GM13977 (cell line): ENCODE measurements at regions not wholly inside any gene's neighbourhood (a gene's known extent, or its start where the extent isn't known, plus 50 kb on each side); places are given as distances from the start of the nearest gene placed in this dataset.

Source experiments
- DNase-seq: peaks from one replicate; pipeline ENCODE4 v3.0.0; 2012; ENCODE audit warnings: low spot score
- CTCF ChIP-seq: IDR thresholded peaks from 2 replicates; pipeline ENCODE4 v1.5.1; 2012; ENCODE audit warnings: mild to moderate bottlenecking, control low read depth; ENCODE audit not compliant: insufficient read depth; ENCODE audit errors: extremely low read depth, missing control alignments
- in situ Hi-C: fragments of 300-500 bp; cut with MboI; formaldehyde crosslinking; loops from one replicate; pipeline ENCODE4 v1.12.0; 2022; ENCODE audit warnings: low sequenced_read_pairs, low pct_unique_long_range_greater_than_20kb, mixed read lengths, inconsistent platforms; ENCODE audit not compliant: unreplicated experiment

- no peak for TF ChIP-seq CTCF
- DNase-seq, result no peak
- in situ Hi-C loops, result no loop called here
Observed at GRCh38 chr1:57803586-57803985, 379.7 kb upstream of the DAB1 start.

- DNase-seq, result no peak
- in situ Hi-C loops, result no loop called here
- TF ChIP-seq CTCF, result no peak
Observed at GRCh38 chr1:57800376-57800775, 376.5 kb upstream of the DAB1 start.

- in situ Hi-C loops, result no loop called here
- TF ChIP-seq CTCF, result no peak
- DNase-seq, result no peak
Observed at GRCh38 chr1:57799490-57800115, 375.7 kb upstream of the DAB1 start.

- in situ Hi-C loops, result no loop called here
- no peak for TF ChIP-seq CTCF
- no peak for DNase-seq
Observed at GRCh38 chr1:57798543-57798942, 374.7 kb upstream of the DAB1 start.

GRCh38 chr1:57797084-57797483 lies 373.2 kb upstream of the DAB1 start:
- no peak for DNase-seq
- TF ChIP-seq CTCF, result no peak
- in situ Hi-C loops, result no loop called here

GRCh38 chr1:57796616-57797015 lies 372.8 kb upstream of the DAB1 start:
- DNase-seq, result no peak
- in situ Hi-C loops, result no loop called here
- TF ChIP-seq CTCF, result no peak

GRCh38 chr1:57795886-57796285 lies 372.0 kb upstream of the DAB1 start:
- DNase-seq, result no peak
- TF ChIP-seq CTCF, result no peak
- in situ Hi-C loops, result no loop called here
